ENCODE measurements at regions not wholly inside any gene's neighbourhood (a gene's known extent, or its start where the extent isn't known, plus 50 kb on each side); places are given as distances from the start of the nearest gene placed in this dataset.

GRCh38 chr4:136687596-136687995 lies 844.7 kb downstream of the PCDH18 start:
- TF ChIP-seq, protein P1, sequence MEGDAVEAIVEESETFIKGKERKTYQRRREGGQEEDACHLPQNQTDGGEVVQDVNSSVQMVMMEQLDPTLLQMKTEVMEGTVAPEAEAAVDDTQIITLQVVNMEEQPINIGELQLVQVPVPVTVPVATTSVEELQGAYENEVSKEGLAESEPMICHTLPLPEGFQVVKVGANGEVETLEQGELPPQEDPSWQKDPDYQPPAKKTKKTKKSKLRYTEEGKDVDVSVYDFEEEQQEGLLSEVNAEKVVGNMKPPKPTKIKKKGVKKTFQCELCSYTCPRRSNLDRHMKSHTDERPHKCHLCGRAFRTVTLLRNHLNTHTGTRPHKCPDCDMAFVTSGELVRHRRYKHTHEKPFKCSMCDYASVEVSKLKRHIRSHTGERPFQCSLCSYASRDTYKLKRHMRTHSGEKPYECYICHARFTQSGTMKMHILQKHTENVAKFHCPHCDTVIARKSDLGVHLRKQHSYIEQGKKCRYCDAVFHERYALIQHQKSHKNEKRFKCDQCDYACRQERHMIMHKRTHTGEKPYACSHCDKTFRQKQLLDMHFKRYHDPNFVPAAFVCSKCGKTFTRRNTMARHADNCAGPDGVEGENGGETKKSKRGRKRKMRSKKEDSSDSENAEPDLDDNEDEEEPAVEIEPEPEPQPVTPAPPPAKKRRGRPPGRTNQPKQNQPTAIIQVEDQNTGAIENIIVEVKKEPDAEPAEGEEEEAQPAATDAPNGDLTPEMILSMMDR (IDR thresholded peaks at IDR 0.05 in 2 of 3, conservative IDR thresholded peaks at IDR 0.05 in 1 of 3; ENCODE audit: borderline replicate concordance in 1 of 3, insufficient read depth in 1 of 3, low read depth in 2 of 3, low read length in 2 of 3), result no peak
- no peak for TF ChIP-seq POLR2A (IDR thresholded peaks at IDR 0.05; ENCODE audit: borderline replicate concordance, extremely low read depth, insufficient read depth, insufficient read length)
- no peak for TF ChIP-seq POLR2AphosphoS5 (IDR thresholded peaks at IDR 0.05; ENCODE audit: low read depth, low read length)
- no peak for TF ChIP-seq ZNF274 (IDR thresholded peaks at IDR 0.05; ENCODE audit: low read depth, low read length)
- TF ChIP-seq CEBPB (IDR thresholded peaks at IDR 0.05; ENCODE audit: low read depth), result no peak
- no peak for TF ChIP-seq SIN3A (IDR thresholded peaks at IDR 0.05; ENCODE audit: low read depth)
- no peak for TF ChIP-seq SP1 (IDR thresholded peaks at IDR 0.05; ENCODE audit: low read depth)
- no peak for TF ChIP-seq TCF7L2 (IDR thresholded peaks at IDR 0.05; ENCODE audit: borderline replicate concordance, extremely low read depth, insufficient read depth, insufficient read length)
- TF ChIP-seq, protein P2, sequence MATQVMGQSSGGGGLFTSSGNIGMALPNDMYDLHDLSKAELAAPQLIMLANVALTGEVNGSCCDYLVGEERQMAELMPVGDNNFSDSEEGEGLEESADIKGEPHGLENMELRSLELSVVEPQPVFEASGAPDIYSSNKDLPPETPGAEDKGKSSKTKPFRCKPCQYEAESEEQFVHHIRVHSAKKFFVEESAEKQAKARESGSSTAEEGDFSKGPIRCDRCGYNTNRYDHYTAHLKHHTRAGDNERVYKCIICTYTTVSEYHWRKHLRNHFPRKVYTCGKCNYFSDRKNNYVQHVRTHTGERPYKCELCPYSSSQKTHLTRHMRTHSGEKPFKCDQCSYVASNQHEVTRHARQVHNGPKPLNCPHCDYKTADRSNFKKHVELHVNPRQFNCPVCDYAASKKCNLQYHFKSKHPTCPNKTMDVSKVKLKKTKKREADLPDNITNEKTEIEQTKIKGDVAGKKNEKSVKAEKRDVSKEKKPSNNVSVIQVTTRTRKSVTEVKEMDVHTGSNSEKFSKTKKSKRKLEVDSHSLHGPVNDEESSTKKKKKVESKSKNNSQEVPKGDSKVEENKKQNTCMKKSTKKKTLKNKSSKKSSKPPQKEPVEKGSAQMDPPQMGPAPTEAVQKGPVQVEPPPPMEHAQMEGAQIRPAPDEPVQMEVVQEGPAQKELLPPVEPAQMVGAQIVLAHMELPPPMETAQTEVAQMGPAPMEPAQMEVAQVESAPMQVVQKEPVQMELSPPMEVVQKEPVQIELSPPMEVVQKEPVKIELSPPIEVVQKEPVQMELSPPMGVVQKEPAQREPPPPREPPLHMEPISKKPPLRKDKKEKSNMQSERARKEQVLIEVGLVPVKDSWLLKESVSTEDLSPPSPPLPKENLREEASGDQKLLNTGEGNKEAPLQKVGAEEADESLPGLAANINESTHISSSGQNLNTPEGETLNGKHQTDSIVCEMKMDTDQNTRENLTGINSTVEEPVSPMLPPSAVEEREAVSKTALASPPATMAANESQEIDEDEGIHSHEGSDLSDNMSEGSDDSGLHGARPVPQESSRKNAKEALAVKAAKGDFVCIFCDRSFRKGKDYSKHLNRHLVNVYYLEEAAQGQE (IDR thresholded peaks at IDR 0.05; ENCODE audit: low read depth), result no peak
- TF ChIP-seq, protein P3, sequence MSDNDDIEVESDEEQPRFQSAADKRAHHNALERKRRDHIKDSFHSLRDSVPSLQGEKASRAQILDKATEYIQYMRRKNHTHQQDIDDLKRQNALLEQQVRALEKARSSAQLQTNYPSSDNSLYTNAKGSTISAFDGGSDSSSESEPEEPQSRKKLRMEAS (IDR thresholded peaks at IDR 0.05), result no peak
- no peak for TF ChIP-seq ZBTB33 (IDR thresholded peaks at IDR 0.05; ENCODE audit: extremely low read depth, insufficient replicate concordance, low read length)
- TF ChIP-seq RAD21 (IDR thresholded peaks at IDR 0.05; ENCODE audit: low read depth), result no peak
- TF ChIP-seq YY1 (IDR thresholded peaks at IDR 0.05; ENCODE audit: extremely low read depth, insufficient replicate concordance, low read depth, low read length), result no peak

Data from HCT116 (cell line).